ENCODE measurements at regions not wholly inside any gene's neighbourhood (a gene's known extent, or its start where the extent isn't known, plus 50 kb on each side); places are given as distances from the start of the nearest gene placed in this dataset.

DNA sequence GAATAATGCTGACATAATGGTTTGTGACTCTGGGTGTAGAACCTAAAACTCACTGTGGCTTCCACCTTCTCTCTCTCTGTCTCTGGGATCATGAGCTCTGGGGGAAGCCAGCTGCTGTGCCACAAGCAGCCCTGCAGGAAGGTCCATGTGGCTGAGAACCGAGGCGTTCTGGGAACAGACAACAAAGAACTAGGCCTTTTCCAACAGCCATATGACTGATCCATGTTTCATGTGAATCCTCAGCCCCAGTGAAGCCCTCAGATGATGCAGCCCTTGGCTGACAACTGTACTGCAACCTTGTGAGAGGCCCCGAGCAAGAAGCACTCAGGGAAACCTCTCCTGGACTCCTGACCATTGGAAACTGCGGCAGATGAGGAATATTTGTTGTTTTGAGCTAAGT, 56.6 kb downstream of the HLA-G start:
- DNase-seq = no peak

DNA sequence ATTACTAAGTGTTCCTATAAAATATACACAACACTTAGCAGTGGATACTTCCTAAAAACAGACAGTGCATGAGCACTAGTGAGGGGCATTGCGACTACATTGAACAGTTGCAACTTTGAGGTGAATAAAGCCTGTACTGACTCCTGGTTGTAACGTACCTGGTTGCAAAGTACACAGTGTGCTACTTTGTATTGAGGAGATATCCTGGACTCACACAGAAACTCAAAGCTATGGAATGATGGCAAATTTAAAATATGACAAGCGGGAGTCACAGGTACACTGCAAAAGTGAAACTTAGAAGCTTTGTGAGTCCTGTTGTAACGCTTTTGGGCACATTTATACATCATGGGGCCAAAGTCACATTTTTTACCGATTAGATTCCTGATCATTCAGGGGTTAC, 55.6 kb upstream of the HLA-A start:
- no peak for DNase-seq

DNA sequence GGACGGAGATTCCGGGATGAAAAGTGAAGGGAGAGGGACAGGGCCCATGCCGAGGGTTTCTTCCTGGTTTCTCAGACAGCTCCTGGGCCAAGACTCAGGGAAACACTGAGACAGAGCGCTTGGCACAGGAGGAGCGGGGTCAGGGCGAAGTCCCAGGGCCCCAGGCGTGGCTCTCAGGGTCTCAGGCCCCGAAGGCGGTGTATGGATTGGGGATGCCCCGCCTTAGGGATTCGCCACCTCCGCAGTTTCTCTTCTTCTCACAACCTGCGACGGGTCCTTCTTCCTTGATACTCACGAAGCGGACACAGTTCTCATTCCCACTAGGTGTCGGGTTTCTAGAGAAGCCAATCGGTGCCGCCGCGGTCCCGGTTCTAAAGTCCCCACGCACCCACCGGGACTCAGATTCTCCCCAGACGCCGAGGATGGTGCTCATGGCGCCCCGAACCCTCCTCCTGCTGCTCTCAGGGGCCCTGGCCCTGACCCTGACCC, 55.0 kb upstream of the HLA-A start:
- peak; percentile 17 to 36 for DNase-seq

DNA sequence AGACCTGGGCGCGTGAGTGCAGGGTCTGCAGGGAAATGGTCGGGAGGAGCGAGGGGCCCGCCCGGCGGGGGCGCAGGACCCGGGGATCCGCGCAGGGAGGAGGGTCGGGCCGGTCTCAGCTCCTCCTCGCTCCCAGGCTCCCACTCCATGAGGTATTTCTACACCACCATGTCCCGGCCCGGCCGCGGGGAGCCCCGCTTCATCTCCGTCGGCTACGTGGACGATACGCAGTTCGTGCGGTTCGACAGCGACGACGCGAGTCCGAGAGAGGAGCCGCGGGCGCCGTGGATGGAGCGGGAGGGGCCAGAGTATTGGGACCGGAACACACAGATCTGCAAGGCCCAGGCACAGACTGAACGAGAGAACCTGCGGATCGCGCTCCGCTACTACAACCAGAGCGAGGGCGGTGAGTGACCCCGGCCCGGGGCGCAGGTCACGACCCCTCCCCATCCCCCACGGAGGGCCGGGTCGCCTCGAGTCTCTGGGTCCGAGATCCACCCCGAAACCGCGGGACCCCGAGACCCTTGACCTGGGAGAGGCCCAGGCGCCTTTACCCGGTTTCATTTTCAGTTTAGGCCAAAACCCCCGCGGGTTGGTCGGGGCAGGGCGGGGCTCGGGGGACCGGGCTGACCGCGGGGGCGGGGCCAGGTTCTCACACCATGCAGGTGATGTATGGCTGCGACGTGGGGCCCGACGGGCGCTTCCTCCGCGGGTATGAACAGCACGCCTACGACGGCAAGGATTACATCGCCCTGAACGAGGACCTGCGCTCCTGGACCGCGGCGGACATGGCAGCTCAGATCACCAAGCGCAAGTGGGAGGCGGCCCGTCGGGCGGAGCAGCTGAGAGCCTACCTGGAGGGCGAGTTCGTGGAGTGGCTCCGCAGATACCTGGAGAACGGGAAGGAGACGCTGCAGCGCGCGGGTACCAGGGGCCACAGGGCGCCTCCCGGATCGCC, 54.2 kb upstream of the HLA-A start:
- peak; percentile 80 to 85 for DNase-seq

All from activated CD4-positive, alpha-beta T cell treated with anti-CD3 and anti-CD28 coated beads, Interleukin-2, amount 50 U/mL, for 48 hours (primary cell).